Upper lobe of left lung (tissue), 6 donors: ENCODE measurements at regions not wholly inside any gene's neighbourhood (a gene's known extent, or its start where the extent isn't known, plus 50 kb on each side); places are given as distances from the start of the nearest gene placed in this dataset.

Experiments
- ATAC-seq, 2 donors: fragments of 200-7000 bp; cut with Tn5 transposase; one replicate each; pipeline ENCODE4 v1.9.1; 2022; ENCODE audit warnings: mild to moderate bottlenecking in 2 of 2, moderate library complexity in 2 of 2; ENCODE audit not compliant: low FRiP score in 2 of 2
- DNase-seq, 2 donors: peaks; one replicate each; pipeline ENCODE4 v3.0.0-alpha.2; 2019 to 2020
- H3K27ac ChIP-seq, 4 donors: fragments of 200-600 bp; sonication (generic); one replicate each; pipeline ENCODE4 v1.5.1; 2016 to 2019
- H3K27me3 ChIP-seq, 4 donors: fragments of 200-600 bp; sonication (generic); one replicate each; pipeline ENCODE4 v1.5.1; 2017 to 2019
- H3K36me3 ChIP-seq, 4 donors: fragments of 200-600 bp; sonication (generic); one replicate each; pipeline ENCODE4 v1.5.1; 2016 to 2019
- H3K4me1 ChIP-seq, 4 donors: fragments of 200-600 bp; sonication (generic); one replicate each; pipeline ENCODE4 v1.5.1; 2018 to 2019
- H3K4me3 ChIP-seq, 4 donors: fragments of 200-600 bp; sonication (generic); one replicate each; pipeline ENCODE4 v1.5.1; 2017 to 2019; ENCODE audit warnings: mild to moderate bottlenecking in 2 of 4, moderate library complexity in 1 of 4
- H3K9me3 ChIP-seq, 4 donors: fragments of 200-600 bp; sonication (generic); one replicate each; pipeline ENCODE4 v1.5.1; 2018 to 2019
- CTCF ChIP-seq, 6 experiments: fragments of 450-650 bp in 4 of 6; fragments of 200-600 bp in 2 of 6; sonication (generic) in 2 of 6; IDR thresholded peaks; one replicate each; pipeline ENCODE4 v1.5.1; 2016 to 2019; ENCODE audit warnings: antibody characterized with exemption in 6 of 6
- EP300 ChIP-seq, 4 donors: sonication (generic); formaldehyde crosslinking; IDR thresholded peaks; one replicate each; pipeline ENCODE4 v1.5.1; 2017; ENCODE audit warnings: antibody characterized with exemption in 4 of 4, control low read depth in 2 of 4
- POLR2A ChIP-seq, 4 donors: fragments of 450-650 bp; IDR thresholded peaks; one replicate each; pipeline ENCODE4 v1.5.1; 2016 to 2017; ENCODE audit warnings: antibody characterized with exemption in 4 of 4, mild to moderate bottlenecking in 2 of 4
- POLR2AphosphoS5 ChIP-seq, 2 donors: sonication (generic); formaldehyde crosslinking; IDR thresholded peaks; one replicate each; pipeline ENCODE4 v1.5.1; 2017; ENCODE audit warnings: antibody characterized with exemption in 2 of 2
- WGBS, 2 donors: methylation state at CpG; one replicate each; pipeline ENCODE4 v1.1.5; 2017 to 2018; 5-methylcytosine and 5-hydroxymethylcytosine counted together
- donor health status: DM: no; HTN: no; CAD: no; lungs with moderate emphysema.
- donor health status: DM: no; HTN: yes; CAD: no; lungs with severe emphysema.

- no peaks in the 10 kb centered on the region for H3K4me1 ChIP-seq
- H3K9me3 ChIP-seq: no peaks in the 10 kb centered on the region
- H3K27ac ChIP-seq: no peak overlapping the region
- H3K27me3 ChIP-seq: no peaks in the 10 kb centered on the region
- H3K36me3 ChIP-seq: no peaks in the 10 kb centered on the region
- ATAC-seq: no peak
- DNase-seq: no peak
- TF ChIP-seq POLR2AphosphoS5 (IDR thresholded peaks at IDR 0.05): no peak
- TF ChIP-seq CTCF (IDR thresholded peaks at IDR 0.05): no peak
- no peak for TF ChIP-seq POLR2A (IDR thresholded peaks at IDR 0.05)
- no peak for TF ChIP-seq EP300 (IDR thresholded peaks at IDR 0.05)
- no peak overlapping the region for H3K4me3 ChIP-seq
Observed at GRCh38 chr11:128105950-128106349, 481.4 kb downstream of the ETS1 start.

GRCh38 chr11:128105511-128105910 is 481.8 kb downstream of the ETS1 start:
- Histone ChIP-seq H3K27ac (no peak overlapping the region), H3K27me3 (no peaks in the 10 kb centered on the region), H3K4me3 (no peak overlapping the region), H3K9me3 (no peaks in the 10 kb centered on the region), H3K4me1 (no peaks in the 10 kb centered on the region), H3K36me3 (no peaks in the 10 kb centered on the region)
- TF ChIP-seq CTCF (IDR thresholded peaks at IDR 0.05): no peak
- TF ChIP-seq POLR2A (IDR thresholded peaks at IDR 0.05): no peak
- no peak for TF ChIP-seq POLR2AphosphoS5 (IDR thresholded peaks at IDR 0.05)
- TF ChIP-seq EP300 (IDR thresholded peaks at IDR 0.05): no peak
- no peak for ATAC-seq
- no peak for DNase-seq

- ATAC-seq: no peak
- Histone ChIP-seq H3K9me3 (no peaks in the 10 kb centered on the region), H3K4me1 (no peaks in the 10 kb centered on the region), H3K4me3 (no peak overlapping the region), H3K27me3 (no peaks in the 10 kb centered on the region), H3K27ac (no peak overlapping the region), H3K36me3 (no peaks in the 10 kb centered on the region)
- 80 to 82% methylated on average over 4 of the region's 4 CpGs for WGBS, 2 donors
- TF ChIP-seq POLR2AphosphoS5 (IDR thresholded peaks at IDR 0.05) (no peak), POLR2A (IDR thresholded peaks at IDR 0.05) (no peak), EP300 (IDR thresholded peaks at IDR 0.05) (no peak), CTCF (IDR thresholded peaks at IDR 0.05) (no peak)
- no peak for DNase-seq
Observed at GRCh38 chr11:128103278-128103873, 484.0 kb downstream of the ETS1 start.

- no peak overlapping the region for H3K4me3 ChIP-seq
- no peaks in the 10 kb centered on the region for H3K9me3 ChIP-seq
- peaks cover 0 to 4% (median 0%) of the 10 kb centered on the region in 4 donors for H3K4me1 ChIP-seq
- ATAC-seq (no peak), DNase-seq (no peak)
- no peaks in the 10 kb centered on the region for H3K27me3 ChIP-seq
- no peak for TF ChIP-seq EP300 (IDR thresholded peaks at IDR 0.05)
- TF ChIP-seq POLR2A (IDR thresholded peaks at IDR 0.05): no peak
- TF ChIP-seq POLR2AphosphoS5 (IDR thresholded peaks at IDR 0.05): no peak
- no peak for TF ChIP-seq CTCF (IDR thresholded peaks at IDR 0.05)
- H3K36me3 ChIP-seq: no peaks in the 10 kb centered on the region
- H3K27ac ChIP-seq: no peak overlapping the region
- 75 to 79% methylated on average over 1 of the region's 1 CpG for WGBS, 2 donors
Observed at GRCh38 chr11:128098781-128099180, 488.6 kb downstream of the ETS1 start.

- 27 to 38% methylated on average over 2 of the region's 2 CpGs for WGBS, 2 donors
- no peaks in the 10 kb centered on the region for H3K36me3 ChIP-seq
- ATAC-seq (peak in 1 of 2 donors; percentile 70), DNase-seq (no peak)
- no peaks in the 10 kb centered on the region for H3K9me3 ChIP-seq
- H3K27me3 ChIP-seq: no peaks in the 10 kb centered on the region
- no peak overlapping the region for H3K4me3 ChIP-seq
- peak overlapping the region in 1 of 4 donors; percentile 63 for H3K27ac ChIP-seq
- no peak for TF ChIP-seq POLR2A (IDR thresholded peaks at IDR 0.05)
- no peak for TF ChIP-seq EP300 (IDR thresholded peaks at IDR 0.05)
- TF ChIP-seq CTCF (IDR thresholded peaks at IDR 0.05): no peak
- no peak for TF ChIP-seq POLR2AphosphoS5 (IDR thresholded peaks at IDR 0.05)
- peaks cover 0 to 4% (median 0%) of the 10 kb centered on the region in 4 donors for H3K4me1 ChIP-seq
Observed at GRCh38 chr11:128095466-128095981, 491.8 kb downstream of the ETS1 start.
